CD4-positive, alpha-beta T cell treated with Interleukin-17A for 1 hour (primary cell): ENCODE measurements at regions not wholly inside any gene's neighbourhood (a gene's known extent, or its start where the extent isn't known, plus 50 kb on each side); places are given as distances from the start of the nearest gene placed in this dataset.

Source experiments
- DNase-seq: peaks from one replicate; pipeline ENCODE4 v3.0.0-alpha.2; 2020

GRCh38 chr12:66859751-66860440, 181.0 kb upstream of the GRIP1 start:
- DNase-seq, result no peak

GRCh38 chr12:66860752-66861750, 182.2 kb upstream of the GRIP1 start:
- DNase-seq, result peak; percentile 61

DNA sequence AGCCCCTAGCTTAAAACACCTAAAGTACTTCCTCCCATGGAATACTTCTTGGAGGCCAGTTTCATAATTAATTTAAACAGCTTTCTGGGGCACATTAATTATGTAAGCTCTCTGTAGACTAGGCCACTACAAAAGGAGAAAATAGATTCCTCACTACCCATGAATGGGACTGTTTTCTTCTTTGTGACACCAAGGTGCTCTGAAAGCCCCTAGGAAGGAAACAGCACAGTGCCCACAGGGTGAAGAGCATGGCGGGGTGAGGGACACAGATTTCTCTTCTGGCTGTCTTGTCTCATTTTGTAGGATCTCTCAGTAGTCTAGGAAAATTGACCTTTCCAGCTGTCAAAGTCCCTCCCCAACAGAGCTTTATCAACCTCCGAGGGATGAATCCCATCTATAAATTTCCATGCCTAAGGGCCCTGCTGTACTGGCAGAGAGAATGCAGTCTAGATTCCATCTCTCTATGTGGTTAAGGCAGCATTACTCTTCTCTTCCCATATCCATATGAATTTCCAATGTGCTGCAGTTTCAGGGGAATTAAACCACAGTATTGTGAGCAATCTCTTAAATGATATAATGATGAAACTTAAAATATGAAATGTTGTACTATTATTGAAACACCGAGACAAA, 183.6 kb upstream of the GRIP1 start:
- DNase-seq, result no peak

DNA sequence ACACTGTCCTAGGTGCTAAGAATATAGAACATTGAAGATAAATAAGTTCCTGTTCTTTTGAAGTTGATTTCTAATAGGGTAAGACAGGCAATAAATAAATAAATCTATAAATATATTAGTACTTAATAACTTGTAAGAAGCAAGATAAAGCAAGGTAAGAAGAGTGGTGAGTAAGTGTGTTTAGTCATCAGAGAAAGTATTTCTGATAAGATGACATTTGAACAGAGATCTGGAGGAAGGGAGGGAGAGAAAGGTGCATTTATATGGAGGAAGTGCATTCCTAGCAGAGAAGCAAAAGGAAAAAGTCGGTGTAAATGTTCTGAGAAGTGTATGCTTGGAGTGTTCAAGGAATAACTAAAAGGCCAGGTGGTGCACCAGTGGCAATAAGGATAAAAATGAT, 184.4 kb upstream of the GRIP1 start:
- no peak for DNase-seq

GRCh38 chr12:66877925-66878324, 199.0 kb upstream of the GRIP1 start:
- DNase-seq, result no peak

GRCh38 chr12:66879409-66879808, 200.5 kb upstream of the GRIP1 start:
- DNase-seq, result no peak

DNA sequence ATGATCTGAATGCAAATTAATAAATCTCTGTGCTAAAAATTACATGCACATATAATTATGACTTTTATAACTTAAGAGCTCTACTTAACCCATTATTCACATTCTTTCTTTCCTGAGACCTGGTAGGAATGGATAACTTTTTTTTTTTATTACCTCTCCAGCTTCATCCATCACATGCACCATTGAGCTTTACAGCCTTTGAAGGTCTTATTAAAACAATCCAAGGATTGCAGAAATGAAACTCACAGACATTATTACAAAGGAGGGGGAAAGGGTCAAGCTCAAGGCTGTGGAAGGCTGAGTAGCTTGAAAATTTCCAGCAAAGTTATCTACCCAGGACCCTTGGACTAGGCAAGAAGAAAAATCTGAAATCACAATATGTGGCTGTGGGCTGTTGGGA, 202.5 kb upstream of the GRIP1 start:
- DNase-seq, result no peak

GRCh38 chr12:66884091-66884490, 205.2 kb upstream of the GRIP1 start:
- no peak for DNase-seq

DNA sequence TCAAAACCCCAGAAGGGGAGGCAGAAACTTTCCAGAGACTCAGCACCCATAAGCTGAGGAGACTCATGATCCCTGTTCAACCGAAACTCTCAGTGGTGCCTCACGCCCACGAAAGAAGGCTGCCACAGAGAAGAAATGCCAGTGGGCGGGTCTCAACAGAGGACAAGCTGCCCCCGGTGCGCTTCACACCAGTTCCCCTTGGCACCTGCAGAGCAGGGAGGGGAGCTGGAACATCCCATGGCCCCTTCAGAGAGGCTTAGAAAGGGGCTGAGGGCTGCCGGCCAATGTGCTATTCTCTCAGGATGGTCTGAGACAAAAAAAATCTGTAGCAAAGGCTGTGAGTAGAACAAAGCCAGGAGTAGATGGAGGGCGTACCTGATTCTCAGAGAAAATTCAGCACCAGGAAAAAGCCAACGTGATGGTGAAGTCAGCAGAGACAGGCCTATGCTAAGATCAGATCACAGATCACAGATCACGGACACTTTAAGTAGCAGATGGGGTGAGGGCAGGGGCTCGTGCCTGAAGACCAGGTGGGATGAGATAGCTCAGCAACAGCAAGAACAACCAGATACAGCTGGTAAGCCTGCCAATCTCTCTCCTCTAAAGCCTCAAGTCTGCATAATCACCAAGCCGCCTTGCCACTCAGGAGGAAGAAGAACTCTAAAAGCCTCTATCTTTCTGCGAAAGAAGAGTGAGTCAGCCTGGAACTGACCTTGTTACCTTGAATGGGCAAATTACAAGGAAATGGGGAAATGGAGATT, 206.4 kb upstream of the GRIP1 start:
- no peak for DNase-seq

DNA sequence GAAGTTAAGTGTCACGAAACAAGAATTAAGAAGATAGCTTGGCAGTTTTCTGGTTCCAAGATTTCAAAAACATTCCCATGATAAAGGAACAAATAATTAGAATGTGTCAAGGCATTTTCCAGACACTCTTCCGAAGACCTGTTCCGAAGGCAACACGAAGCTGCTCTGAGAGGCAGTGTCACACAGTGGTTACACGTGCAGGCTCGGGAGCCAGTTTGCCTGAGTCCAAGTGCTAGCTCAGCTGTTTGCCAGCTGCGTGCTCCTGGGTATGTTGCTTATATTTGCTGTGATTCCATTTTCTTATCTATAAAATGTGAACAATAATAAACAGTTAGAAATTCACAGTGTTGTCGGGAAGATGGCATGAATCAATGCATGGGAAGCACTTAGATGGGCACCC, 217.9 kb upstream of the GRIP1 start:
- DNase-seq, result no peak

GRCh38 chr12:66898700-66899469, 220.0 kb upstream of the GRIP1 start:
- no peak for DNase-seq

DNA sequence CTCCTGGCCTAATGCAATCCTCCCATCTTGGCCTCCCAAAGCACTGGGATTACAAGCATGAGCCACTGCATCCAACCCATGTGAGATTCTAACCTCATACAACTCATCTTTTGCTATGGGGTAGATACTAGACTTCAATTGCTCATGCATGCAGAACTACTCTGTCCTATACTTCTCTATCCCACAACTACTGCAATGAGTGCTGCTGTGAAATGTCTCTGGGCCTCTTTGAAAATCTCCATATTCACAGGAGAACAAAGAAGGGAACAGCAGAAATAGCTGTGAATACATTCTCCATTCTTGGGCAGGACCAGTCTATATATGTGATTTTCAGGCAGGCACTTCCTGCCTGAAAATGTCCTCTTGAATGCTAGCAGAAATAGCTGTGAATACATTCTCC, 220.7 kb upstream of the GRIP1 start:
- DNase-seq, result no peak

GRCh38 chr12:66900616-66901015, 221.7 kb upstream of the GRIP1 start:
- no peak for DNase-seq

DNA sequence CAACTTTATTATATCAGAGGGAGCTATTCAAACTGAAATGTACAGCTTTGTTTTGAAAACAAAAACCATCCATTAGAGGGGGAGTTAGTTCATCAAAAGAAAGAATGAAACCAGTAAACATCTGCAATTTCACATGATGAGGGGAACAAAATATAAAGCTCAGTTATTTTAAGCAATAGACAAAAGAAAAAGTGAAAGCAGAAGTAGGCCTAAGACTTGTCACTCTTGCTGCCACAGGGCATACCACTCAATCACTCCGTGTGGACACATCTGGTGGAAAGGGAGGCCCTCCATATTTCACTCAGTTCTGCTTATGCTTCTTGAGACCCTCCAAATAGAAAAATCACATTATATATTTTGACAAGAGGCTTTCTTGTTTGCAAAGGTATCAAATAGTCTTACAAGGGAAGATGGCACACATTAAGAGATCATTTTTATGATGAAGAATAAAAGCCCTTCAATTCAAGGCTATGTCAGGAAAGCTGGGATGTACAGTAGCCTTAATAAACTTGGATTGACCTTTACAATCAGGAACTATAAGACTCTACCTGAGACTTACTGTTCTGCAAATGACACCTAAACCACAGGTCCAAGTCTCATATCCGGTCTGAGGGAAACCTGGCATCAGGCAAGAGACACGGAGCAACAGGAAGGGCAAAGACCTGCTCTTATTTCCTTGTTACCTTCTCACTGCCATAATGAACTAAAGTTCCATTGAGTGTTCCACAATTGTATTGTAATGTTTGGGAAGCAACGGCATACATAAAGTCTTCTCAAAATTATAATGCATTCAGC, 222.5 kb upstream of the GRIP1 start:
- DNase-seq, result peak; percentile 22

- DNase-seq, result no peak
Measured at GRCh38 chr12:66902020-66902419, 223.1 kb upstream of the GRIP1 start.

DNA sequence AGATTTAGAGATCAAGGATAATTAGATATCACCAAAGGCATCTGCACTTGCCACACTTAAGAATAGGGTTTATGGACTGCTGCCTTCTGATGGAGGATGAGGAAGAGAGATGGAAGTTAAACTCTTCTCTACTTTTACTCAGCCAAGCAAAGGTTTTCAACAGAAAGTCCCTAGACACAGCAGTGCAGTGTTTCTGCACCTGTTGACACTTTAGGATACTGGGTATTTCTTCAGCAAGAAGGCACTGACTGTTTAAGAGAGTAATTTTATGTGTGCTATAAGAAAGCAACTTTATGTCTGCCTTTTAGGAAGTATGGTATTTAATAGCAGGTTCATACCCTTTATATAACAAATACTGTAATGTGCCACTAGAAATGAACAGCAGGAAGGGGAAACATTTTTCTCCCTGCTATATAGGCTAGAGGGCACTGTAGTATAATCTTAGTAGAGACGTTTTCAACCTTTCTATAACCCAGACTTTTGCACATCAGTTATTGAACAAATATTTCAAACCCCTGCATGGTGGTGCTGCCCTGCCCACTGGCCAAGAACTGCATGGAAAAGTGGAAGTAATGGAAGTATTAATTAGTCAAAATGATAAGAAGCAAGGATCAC, 225.0 kb upstream of the GRIP1 start:
- DNase-seq, result peak; percentile 7

DNA sequence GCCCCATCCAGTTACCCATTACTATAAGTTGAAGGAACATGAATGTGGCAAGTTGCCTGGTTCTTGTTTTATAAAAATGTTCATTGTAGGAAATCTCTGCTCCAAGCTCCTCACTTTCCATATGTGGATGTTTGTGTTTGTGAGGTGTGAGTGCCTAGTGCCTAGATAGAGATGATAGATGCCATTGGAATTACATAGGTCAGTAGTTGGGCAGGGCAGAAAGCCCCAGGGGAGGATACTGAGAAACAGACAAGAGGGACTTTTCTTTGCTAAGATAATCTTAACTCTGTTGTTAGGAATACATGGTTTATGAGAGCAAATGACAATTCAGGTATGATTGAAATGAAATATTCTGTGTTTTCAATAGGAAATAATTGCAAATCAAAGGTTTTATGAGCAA, 226.3 kb upstream of the GRIP1 start:
- no peak for DNase-seq

- DNase-seq, result peak; percentile 12
Measured at GRCh38 chr12:66910366-66910974, 231.6 kb upstream of the GRIP1 start.

DNA sequence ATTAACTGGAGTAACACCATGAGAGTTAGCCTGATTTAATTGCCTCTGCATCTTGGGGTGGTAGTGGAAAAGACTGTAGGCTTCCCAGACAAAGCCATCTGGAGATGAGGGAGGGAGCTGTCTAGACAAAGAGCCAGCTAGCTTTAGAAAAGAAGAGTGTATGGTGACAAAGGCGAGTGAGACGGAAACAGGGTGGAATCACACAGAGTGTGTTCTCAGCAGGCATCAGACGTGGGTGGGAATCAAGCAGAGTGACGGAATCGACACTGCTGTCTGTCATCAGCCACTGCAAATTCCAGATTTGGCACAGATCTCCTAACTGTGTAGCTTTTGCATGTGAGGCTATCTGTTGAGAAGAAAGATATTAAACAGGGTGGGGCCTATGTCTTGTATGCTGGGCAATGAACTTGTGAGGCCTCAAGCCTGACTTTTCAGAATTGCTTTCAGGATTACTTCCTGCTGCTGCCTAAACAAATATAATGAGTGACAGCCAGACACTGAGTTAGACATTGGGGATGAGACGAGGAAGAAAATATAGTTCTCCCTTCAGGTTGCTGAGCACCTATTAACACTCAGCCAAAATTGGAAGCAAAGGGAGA, 236.5 kb upstream of the GRIP1 start:
- DNase-seq, result no peak

GRCh38 chr12:66916189-66916588, 237.3 kb upstream of the GRIP1 start:
- no peak for DNase-seq
